ENCODE measurements at regions not wholly inside any gene's neighbourhood (a gene's known extent, or its start where the extent isn't known, plus 50 kb on each side); places are given as distances from the start of the nearest gene placed in this dataset.

GRCh38 chr6:92847988-92848387 lies 571.4 kb downstream of the EPHA7 start:
- no peak overlapping the region for H3K27ac ChIP-seq
- TF ChIP-seq, protein P1, sequence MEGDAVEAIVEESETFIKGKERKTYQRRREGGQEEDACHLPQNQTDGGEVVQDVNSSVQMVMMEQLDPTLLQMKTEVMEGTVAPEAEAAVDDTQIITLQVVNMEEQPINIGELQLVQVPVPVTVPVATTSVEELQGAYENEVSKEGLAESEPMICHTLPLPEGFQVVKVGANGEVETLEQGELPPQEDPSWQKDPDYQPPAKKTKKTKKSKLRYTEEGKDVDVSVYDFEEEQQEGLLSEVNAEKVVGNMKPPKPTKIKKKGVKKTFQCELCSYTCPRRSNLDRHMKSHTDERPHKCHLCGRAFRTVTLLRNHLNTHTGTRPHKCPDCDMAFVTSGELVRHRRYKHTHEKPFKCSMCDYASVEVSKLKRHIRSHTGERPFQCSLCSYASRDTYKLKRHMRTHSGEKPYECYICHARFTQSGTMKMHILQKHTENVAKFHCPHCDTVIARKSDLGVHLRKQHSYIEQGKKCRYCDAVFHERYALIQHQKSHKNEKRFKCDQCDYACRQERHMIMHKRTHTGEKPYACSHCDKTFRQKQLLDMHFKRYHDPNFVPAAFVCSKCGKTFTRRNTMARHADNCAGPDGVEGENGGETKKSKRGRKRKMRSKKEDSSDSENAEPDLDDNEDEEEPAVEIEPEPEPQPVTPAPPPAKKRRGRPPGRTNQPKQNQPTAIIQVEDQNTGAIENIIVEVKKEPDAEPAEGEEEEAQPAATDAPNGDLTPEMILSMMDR (IDR thresholded peaks at IDR 0.05; ENCODE audit: low read depth, low read length, missing control alignments): no peak
- in situ Hi-C loops (cut with HindIII; ENCODE audit: low pct_ligation_motif_present, low sequenced_read_pairs): no loop called here
- H3K27me3 ChIP-seq (replicated peaks): no peaks in the 10 kb centered on the region
- no peaks in the 10 kb centered on the region for H3K36me3 ChIP-seq (replicated peaks)
- no peak overlapping the region for H3K4me3 ChIP-seq (ENCODE audit: low read depth, low read length)
- DNase-seq: no peak

DNA sequence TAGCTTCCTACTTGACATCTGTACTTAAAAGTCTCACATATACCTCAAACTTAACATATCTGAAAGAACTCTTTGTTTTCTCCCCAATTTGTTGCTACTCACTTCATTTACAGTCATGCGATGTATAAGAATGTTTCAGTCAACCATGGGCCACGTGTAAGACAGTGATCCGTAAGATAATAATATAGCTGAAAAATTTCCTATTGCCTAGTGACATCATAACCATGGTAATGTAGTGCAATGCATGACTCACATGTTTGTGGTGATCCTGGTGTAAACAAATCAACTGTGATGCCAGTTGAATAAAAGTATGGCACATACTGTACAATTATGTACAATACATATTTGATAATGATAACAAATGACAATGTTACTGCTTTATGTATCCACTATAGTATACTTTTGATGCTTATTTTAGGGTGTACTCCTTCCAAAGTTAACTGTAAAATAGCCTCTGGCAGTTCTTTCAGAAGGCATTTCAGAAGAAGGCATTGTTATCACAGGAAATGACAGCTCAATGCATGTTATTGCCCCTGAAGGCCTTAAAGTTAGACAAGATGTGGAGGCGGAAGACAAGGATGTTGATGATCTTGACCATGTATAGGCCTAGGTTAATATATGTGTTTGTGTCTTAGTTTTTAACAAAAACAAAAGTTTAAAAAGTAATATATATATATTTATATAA lies 579.0 kb downstream of the EPHA7 start:
- TF ChIP-seq, protein P1 (IDR thresholded peaks at IDR 0.05; ENCODE audit: low read depth, low read length, missing control alignments): no peak
- Histone ChIP-seq H3K27me3 (replicated peaks) (no peaks in the 10 kb centered on the region), H3K4me3 (ENCODE audit: low read depth, low read length) (no peak overlapping the region), H3K27ac (no peak overlapping the region), H3K36me3 (replicated peaks) (no peaks in the 10 kb centered on the region)
- in situ Hi-C loops (cut with HindIII; ENCODE audit: low pct_ligation_motif_present, low sequenced_read_pairs): no loop called here
- no peak for DNase-seq

GRCh38 chr6:92828788-92829187 lies 590.6 kb downstream of the EPHA7 start:
- H3K4me3 ChIP-seq (ENCODE audit: low read depth, low read length): no peak overlapping the region
- TF ChIP-seq, protein P1 (IDR thresholded peaks at IDR 0.05; ENCODE audit: low read depth, low read length, missing control alignments): no peak
- no peak overlapping the region for H3K27ac ChIP-seq
- in situ Hi-C loops (cut with HindIII; ENCODE audit: low pct_ligation_motif_present, low sequenced_read_pairs): no loop called here
- H3K36me3 ChIP-seq (replicated peaks): no peaks in the 10 kb centered on the region
- no peak for DNase-seq
- H3K27me3 ChIP-seq (replicated peaks): no peaks in the 10 kb centered on the region

DNA sequence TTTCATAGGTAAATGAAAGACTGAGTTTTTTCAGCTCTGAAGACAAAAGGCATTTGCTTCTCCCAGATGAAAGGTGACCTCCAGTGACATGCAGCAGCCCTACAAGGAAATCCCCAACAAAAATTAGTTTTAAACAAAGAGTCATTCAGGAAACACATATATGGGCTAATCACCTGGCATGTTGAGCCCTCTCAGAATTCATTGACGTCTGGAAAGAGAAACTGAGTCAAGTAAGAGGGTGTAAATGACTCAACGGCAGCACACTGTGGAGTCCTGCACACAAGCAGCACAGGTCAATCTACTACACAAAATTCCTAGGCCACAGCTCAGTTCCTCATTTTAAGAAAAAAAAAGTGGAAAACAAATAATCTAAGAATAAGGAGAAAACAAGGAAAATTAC lies 592.3 kb downstream of the EPHA7 start:
- Histone ChIP-seq H3K4me3 (ENCODE audit: low read depth, low read length) (no peak overlapping the region), H3K27ac (no peak overlapping the region), H3K27me3 (replicated peaks) (no peaks in the 10 kb centered on the region), H3K36me3 (replicated peaks) (no peaks in the 10 kb centered on the region)
- TF ChIP-seq, protein P1 (IDR thresholded peaks at IDR 0.05; ENCODE audit: low read depth, low read length, missing control alignments): no peak
- in situ Hi-C loops (cut with HindIII; ENCODE audit: low pct_ligation_motif_present, low sequenced_read_pairs): no loop called here
- DNase-seq: no peak

DNA sequence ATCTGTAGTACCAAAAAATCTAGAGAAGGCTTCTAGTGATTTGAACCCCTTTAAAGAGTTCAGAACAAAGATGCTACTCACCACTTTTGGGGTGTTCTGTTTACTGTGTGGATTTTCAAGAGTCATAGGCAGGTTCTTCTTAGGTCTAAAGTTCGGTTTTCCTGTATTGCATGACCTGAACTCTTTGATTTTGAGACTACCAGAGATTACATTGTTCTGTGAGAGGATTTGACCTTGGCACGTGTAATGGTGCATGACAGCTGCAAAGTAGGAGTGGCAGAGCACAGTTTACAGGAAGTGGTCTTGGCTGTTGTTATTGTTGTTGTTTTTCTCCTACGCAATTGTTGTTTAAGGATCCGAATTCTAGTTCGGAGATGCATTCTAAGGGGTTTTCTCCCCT lies 592.7 kb downstream of the EPHA7 start:
- no peak for DNase-seq
- TF ChIP-seq, protein P1 (IDR thresholded peaks at IDR 0.05; ENCODE audit: low read depth, low read length, missing control alignments): no peak
- no peak overlapping the region for H3K27ac ChIP-seq
- in situ Hi-C loops (cut with HindIII; ENCODE audit: low pct_ligation_motif_present, low sequenced_read_pairs): no loop called here
- no peaks in the 10 kb centered on the region for H3K36me3 ChIP-seq (replicated peaks)
- no peak overlapping the region for H3K4me3 ChIP-seq (ENCODE audit: low read depth, low read length)
- H3K27me3 ChIP-seq (replicated peaks): no peaks in the 10 kb centered on the region

GRCh38 chr6:92822222-92822621 lies 597.1 kb downstream of the EPHA7 start:
- Histone ChIP-seq H3K27me3 (replicated peaks) (no peaks in the 10 kb centered on the region), H3K36me3 (replicated peaks) (no peaks in the 10 kb centered on the region), H3K27ac (no peak overlapping the region), H3K4me3 (ENCODE audit: low read depth, low read length) (no peak overlapping the region)
- in situ Hi-C loops (cut with HindIII; ENCODE audit: low pct_ligation_motif_present, low sequenced_read_pairs): no loop called here
- TF ChIP-seq, protein P1 (IDR thresholded peaks at IDR 0.05; ENCODE audit: low read depth, low read length, missing control alignments): no peak
- no peak for DNase-seq

Data from brain microvascular endothelial cell (primary cell).